BLaER1 (cell line): ENCODE measurements at regions not wholly inside any gene's neighbourhood (a gene's known extent, or its start where the extent isn't known, plus 50 kb on each side); places are given as distances from the start of the nearest gene placed in this dataset.
"Not testable (repeated sequence)": the region's sequence is repeated elsewhere in the genome, so short reads cannot be mapped to it uniquely, and the experiment has no call there.

ENCODE experiments used
- H3K27ac ChIP-seq: shearing (Covaris generic); formaldehyde crosslinking; 2 replicates; pipeline ENCODE4 v1.8.1; 2022
- H3K27me3 ChIP-seq: shearing (Covaris generic); formaldehyde crosslinking; 2 replicates; pipeline ENCODE4 v1.8.1; 2022
- H3K36me3 ChIP-seq: shearing (Covaris generic); formaldehyde crosslinking; 2 replicates; pipeline ENCODE4 v1.8.1; 2022
- H3K4me1 ChIP-seq: shearing (Covaris generic); formaldehyde crosslinking; 2 replicates; pipeline ENCODE4 v1.8.1; 2022
- H3K4me2 ChIP-seq: shearing (Covaris generic); formaldehyde crosslinking; 2 replicates; pipeline ENCODE4 v1.8.1; 2022
- H3K4me3 ChIP-seq: shearing (Covaris generic); formaldehyde crosslinking; 2 replicates; pipeline ENCODE4 v1.8.1; 2022
- H3K9ac ChIP-seq: shearing (Covaris generic); formaldehyde crosslinking; 2 replicates; pipeline ENCODE4 v1.8.1; 2022
- H3K9me3 ChIP-seq: shearing (Covaris generic); formaldehyde crosslinking; 2 replicates; pipeline ENCODE4 v1.8.1; 2022
- H4K20me1 ChIP-seq: shearing (Covaris generic); formaldehyde crosslinking; 2 replicates; pipeline ENCODE4 v1.8.1; 2022
- Cebpa-rat ChIP-seq: shearing (Covaris generic); IDR thresholded peaks from 2 replicates; pipeline ENCODE4 v1.8.1; 2022

GRCh38 chr6:130535242-130535641 lies 169.4 kb downstream of the TMEM200A start:
- Histone ChIP-seq H3K4me1 (peaks cover 5% of the 10 kb centered on the region), H3K9me3 (peaks cover 30% of the 10 kb centered on the region), H3K36me3 (no peaks in the 10 kb centered on the region), H3K27me3 (no peaks in the 10 kb centered on the region), H3K9ac (no peak overlapping the region), H3K4me2 (no peak overlapping the region), H4K20me1 (no peaks in the 10 kb centered on the region), H3K4me3 (no peak overlapping the region), H3K27ac (no peak overlapping the region)
- no peak for TF ChIP-seq Cebpa-rat

- Histone ChIP-seq H3K36me3 (no peaks in the 10 kb centered on the region), H3K9ac (no peak overlapping the region), H3K9me3 (peaks cover 30% of the 10 kb centered on the region), H3K27ac (no peak overlapping the region), H3K27me3 (no peaks in the 10 kb centered on the region), H3K4me3 (no peak overlapping the region), H3K4me1 (no peaks in the 10 kb centered on the region), H4K20me1 (no peaks in the 10 kb centered on the region), H3K4me2 (no peak overlapping the region)
- TF ChIP-seq Cebpa-rat, result no peak
Observed at GRCh38 chr6:130537447-130537846, 171.6 kb downstream of the TMEM200A start.

DNA sequence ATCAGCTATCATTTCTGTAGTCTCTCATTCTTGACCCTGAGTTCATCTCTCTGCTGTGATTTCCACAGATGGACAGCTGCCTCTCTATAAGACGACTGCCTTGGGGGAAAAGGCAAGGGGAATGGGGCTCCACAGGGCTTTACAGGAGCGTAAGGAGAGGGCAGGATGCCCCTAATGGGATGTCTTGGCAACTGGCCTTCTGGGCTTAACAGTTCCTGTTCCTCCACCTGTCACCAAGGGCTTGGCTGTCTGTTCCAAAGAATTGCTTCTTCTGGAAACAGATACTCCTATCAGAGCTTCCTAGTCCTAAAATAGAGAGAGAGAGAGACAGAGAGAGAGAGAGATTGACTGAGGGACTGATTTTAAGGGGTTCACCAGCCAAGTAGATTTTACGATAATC lies 181.9 kb downstream of the TMEM200A start:
- H3K9ac ChIP-seq, result no peak overlapping the region
- no peaks in the 10 kb centered on the region for H3K27me3 ChIP-seq
- no peak overlapping the region for H3K4me3 ChIP-seq
- H3K36me3 ChIP-seq, result no peaks in the 10 kb centered on the region
- TF ChIP-seq Cebpa-rat, result no peak
- no peak overlapping the region for H3K27ac ChIP-seq
- H3K9me3 ChIP-seq, result no peaks in the 10 kb centered on the region
- no peaks in the 10 kb centered on the region for H3K4me1 ChIP-seq
- no peak overlapping the region for H3K4me2 ChIP-seq
- no peaks in the 10 kb centered on the region for H4K20me1 ChIP-seq

DNA sequence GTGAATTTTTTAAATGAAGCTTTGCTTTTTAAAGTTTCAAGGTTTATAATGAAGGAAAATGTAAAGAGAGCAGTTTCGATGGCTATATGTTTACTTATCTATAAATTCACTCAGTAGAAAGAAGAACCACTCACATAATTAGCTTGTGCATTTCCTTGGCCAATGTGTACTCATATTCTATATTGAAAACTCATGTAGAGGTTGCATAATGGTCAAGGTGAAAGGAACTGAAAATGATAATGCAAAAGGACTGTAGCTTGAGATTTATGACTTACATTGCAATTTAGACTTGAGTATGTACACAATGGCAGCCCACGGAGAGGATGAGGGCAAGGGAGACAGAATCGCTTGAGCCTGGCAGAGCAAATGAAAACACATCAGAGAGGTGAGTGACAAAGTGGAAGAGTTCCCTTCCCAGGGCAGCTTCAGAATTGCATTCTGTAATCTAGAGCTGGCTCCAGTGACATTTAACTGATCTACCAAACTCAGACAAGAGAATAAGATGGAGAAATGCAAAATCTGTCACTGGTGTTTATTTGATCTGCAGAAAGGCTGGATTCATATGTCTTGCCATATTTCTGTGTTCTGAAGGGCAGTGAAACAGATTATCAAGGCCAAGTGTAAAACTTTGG lies 191.8 kb downstream of the TMEM200A start:
- no peaks in the 10 kb centered on the region for H4K20me1 ChIP-seq
- H3K4me2 ChIP-seq, result no peak overlapping the region
- H3K4me3 ChIP-seq, result no peak overlapping the region
- H3K9me3 ChIP-seq, result no peaks in the 10 kb centered on the region
- H3K9ac ChIP-seq, result no peak overlapping the region
- no peak overlapping the region for H3K27ac ChIP-seq
- H3K27me3 ChIP-seq, result no peaks in the 10 kb centered on the region
- TF ChIP-seq Cebpa-rat, result no peak
- H3K36me3 ChIP-seq, result no peaks in the 10 kb centered on the region
- H3K4me1 ChIP-seq, result no peaks in the 10 kb centered on the region

GRCh38 chr6:130558131-130558530 lies 192.3 kb downstream of the TMEM200A start:
- no peak for TF ChIP-seq Cebpa-rat
- H3K4me3 ChIP-seq, result no peak overlapping the region
- H3K27ac ChIP-seq, result no peak overlapping the region
- no peak overlapping the region for H3K9ac ChIP-seq
- no peaks in the 10 kb centered on the region for H4K20me1 ChIP-seq
- H3K4me2 ChIP-seq, result no peak overlapping the region
- no peaks in the 10 kb centered on the region for H3K27me3 ChIP-seq
- H3K9me3 ChIP-seq, result no peaks in the 10 kb centered on the region
- no peaks in the 10 kb centered on the region for H3K4me1 ChIP-seq
- H3K36me3 ChIP-seq, result no peaks in the 10 kb centered on the region

- Histone ChIP-seq H4K20me1 (no peaks in the 10 kb centered on the region), H3K9me3 (no peaks in the 10 kb centered on the region), H3K27me3 (no peaks in the 10 kb centered on the region), H3K4me3 (no peak overlapping the region), H3K27ac (no peak overlapping the region), H3K9ac (no peak overlapping the region), H3K36me3 (no peaks in the 10 kb centered on the region), H3K4me1 (no peaks in the 10 kb centered on the region), H3K4me2 (no peak overlapping the region)
- no peak for TF ChIP-seq Cebpa-rat
Observed at GRCh38 chr6:130559166-130559565, 193.3 kb downstream of the TMEM200A start.

GRCh38 chr6:130560231-130560630 lies 194.4 kb downstream of the TMEM200A start:
- no peaks in the 10 kb centered on the region for H4K20me1 ChIP-seq
- TF ChIP-seq Cebpa-rat, result no peak
- no peaks in the 10 kb centered on the region for H3K36me3 ChIP-seq
- no peak overlapping the region for H3K27ac ChIP-seq
- no peak overlapping the region for H3K4me2 ChIP-seq
- H3K9ac ChIP-seq, result no peak overlapping the region
- no peaks in the 10 kb centered on the region for H3K9me3 ChIP-seq
- no peaks in the 10 kb centered on the region for H3K27me3 ChIP-seq
- H3K4me1 ChIP-seq, result no peaks in the 10 kb centered on the region
- no peak overlapping the region for H3K4me3 ChIP-seq

GRCh38 chr6:130561159-130561558 lies 195.3 kb downstream of the TMEM200A start:
- not testable (repeated sequence) for H4K20me1 ChIP-seq, H3K9ac ChIP-seq, H3K36me3 ChIP-seq, H3K9me3 ChIP-seq, H3K27me3 ChIP-seq, H3K4me3 ChIP-seq, H3K4me2 ChIP-seq, H3K27ac ChIP-seq, H3K4me1 ChIP-seq

GRCh38 chr6:130565696-130566095 lies 199.9 kb downstream of the TMEM200A start:
- Histone ChIP-seq H3K9ac (no peak overlapping the region), H3K9me3 (no peaks in the 10 kb centered on the region), H3K4me1 (no peaks in the 10 kb centered on the region)

GRCh38 chr6:130574146-130574545 lies 208.3 kb downstream of the TMEM200A start:
- no peak overlapping the region for H3K4me2 ChIP-seq
- no peaks in the 10 kb centered on the region for H3K27me3 ChIP-seq
- H3K9me3 ChIP-seq, result peaks cover 5% of the 10 kb centered on the region
- no peak for TF ChIP-seq Cebpa-rat
- H3K36me3 ChIP-seq, result no peaks in the 10 kb centered on the region
- no peaks in the 10 kb centered on the region for H4K20me1 ChIP-seq
- no peak overlapping the region for H3K4me3 ChIP-seq
- H3K9ac ChIP-seq, result no peak overlapping the region
- peaks cover 24% of the 10 kb centered on the region for H3K4me1 ChIP-seq
- no peak overlapping the region for H3K27ac ChIP-seq

More at GRCh38 chr6:130565696-130566095, 199.9 kb downstream of the TMEM200A start:
- H3K4me3 ChIP-seq, result no peak overlapping the region
- TF ChIP-seq Cebpa-rat, result no peak
- no peaks in the 10 kb centered on the region for H3K36me3 ChIP-seq
- no peaks in the 10 kb centered on the region for H3K27me3 ChIP-seq
- no peak overlapping the region for H3K27ac ChIP-seq
- H4K20me1 ChIP-seq, result no peaks in the 10 kb centered on the region
- no peak overlapping the region for H3K4me2 ChIP-seq

DNA sequence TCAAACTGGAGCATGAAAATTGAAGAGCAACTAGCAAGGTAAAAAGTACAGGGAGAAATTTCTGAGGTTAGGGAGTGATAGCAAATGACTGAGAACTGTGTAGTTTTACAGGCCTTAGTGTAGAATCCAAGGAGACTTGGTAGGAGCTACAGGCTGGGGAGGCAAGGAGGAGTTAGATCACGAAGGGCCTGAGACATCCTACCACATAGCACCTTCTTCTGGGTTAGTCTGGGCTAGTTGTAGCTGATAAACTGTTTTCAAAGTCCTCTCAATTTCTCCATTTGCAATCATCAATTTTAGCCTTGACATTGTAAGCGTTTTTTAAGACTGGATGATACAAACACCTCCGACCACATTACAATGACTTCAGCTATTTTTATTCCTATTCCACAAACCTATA lies 209.7 kb downstream of the TMEM200A start:
- no peak overlapping the region for H3K9ac ChIP-seq
- H3K9me3 ChIP-seq, result peaks cover 5% of the 10 kb centered on the region
- no peaks in the 10 kb centered on the region for H3K36me3 ChIP-seq
- H3K27ac ChIP-seq, result no peak overlapping the region
- H3K4me3 ChIP-seq, result no peak overlapping the region
- H3K4me2 ChIP-seq, result peak overlapping the region; percentile 72
- no peaks in the 10 kb centered on the region for H4K20me1 ChIP-seq
- no peaks in the 10 kb centered on the region for H3K27me3 ChIP-seq
- no peak for TF ChIP-seq Cebpa-rat
- H3K4me1 ChIP-seq, result peaks cover 24% of the 10 kb centered on the region
